PFSK-1 (cell line): ENCODE measurements at regions not wholly inside any gene's neighbourhood (a gene's known extent, or its start where the extent isn't known, plus 50 kb on each side); places are given as distances from the start of the nearest gene placed in this dataset.

Experiments used
- FOXP2 ChIP-seq: optimal IDR thresholded peaks from 2 replicates; pipeline ENCODE3; 2011; ENCODE audit warnings: borderline replicate concordance, control low read depth, inconsistent platforms; ENCODE audit not compliant: insufficient read depth; ENCODE audit errors: extremely low read length, extremely low read depth
- POLR2AphosphoS5 ChIP-seq: IDR thresholded peaks from 2 replicates; pipeline ENCODE4 v1.6.1; 2012; ENCODE audit warnings: low read depth, mild to moderate bottlenecking, control low read depth, low read length, moderate library complexity
- REST ChIP-seq, 2 experiments: IDR thresholded peaks; 2 replicates each; pipeline versions ENCODE4 v1.6.1 to v1.8.0; 2011 to 2012; ENCODE audit warnings: low read depth in 2 of 2, low read length in 2 of 2, control low read depth in 1 of 2, inconsistent platforms in 1 of 2, mild to moderate bottlenecking in 1 of 2, moderate library complexity in 1 of 2; ENCODE audit not compliant: insufficient read depth in 1 of 2

- TF ChIP-seq POLR2AphosphoS5 (no peak), REST (IDR thresholded peaks at IDR 0.05; ENCODE audit: insufficient read depth in 1 of 2, low read depth in 2 of 2, low read length in 2 of 2) (no peak), FOXP2 (no peak)
Observed at GRCh38 chr4:181957088-181957487, 286.1 kb upstream of the TENM3 start.
